Loucy (cell line): ENCODE measurements at regions not wholly inside any gene's neighbourhood (a gene's known extent, or its start where the extent isn't known, plus 50 kb on each side); places are given as distances from the start of the nearest gene placed in this dataset.

ENCODE experiments used
- EZH2phosphoT487 ChIP-seq: fragments of 200-600 bp; IDR thresholded peaks from 2 replicates; pipeline ENCODE4 v1.6.1; 2018; ENCODE audit warnings: antibody characterized with exemption, mild to moderate bottlenecking, moderate library complexity, borderline replicate concordance
- TF ChIP-seq, protein P1 (sequence below): fragments of 200-600 bp; sonication (generic); conservative IDR thresholded peaks from 2 replicates; pipeline ENCODE4 v1.5.1; 2014; ENCODE audit warnings: mild to moderate bottlenecking, antibody characterized with exemption, low read length

DNA sequence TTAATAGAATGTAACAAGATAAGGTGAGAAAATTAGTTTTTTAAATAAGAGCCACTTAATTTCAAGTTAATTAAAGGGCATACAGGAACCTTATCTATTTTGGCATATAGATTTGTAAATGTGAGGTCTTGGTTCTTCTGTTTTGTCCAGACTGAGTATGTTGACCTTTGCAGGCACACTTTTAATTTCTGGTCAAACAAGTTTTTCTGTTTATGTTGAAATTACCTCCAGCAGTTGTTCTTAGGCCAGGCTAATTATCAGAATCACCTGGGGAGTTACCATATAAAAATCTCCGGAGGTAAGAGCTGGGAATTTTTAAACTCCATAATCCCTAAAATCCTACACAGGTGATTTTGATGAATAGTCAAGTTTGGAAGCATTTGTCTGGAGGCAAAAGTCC is 227.4 kb upstream of the ANKRD50 start:
- TF ChIP-seq, protein P1, sequence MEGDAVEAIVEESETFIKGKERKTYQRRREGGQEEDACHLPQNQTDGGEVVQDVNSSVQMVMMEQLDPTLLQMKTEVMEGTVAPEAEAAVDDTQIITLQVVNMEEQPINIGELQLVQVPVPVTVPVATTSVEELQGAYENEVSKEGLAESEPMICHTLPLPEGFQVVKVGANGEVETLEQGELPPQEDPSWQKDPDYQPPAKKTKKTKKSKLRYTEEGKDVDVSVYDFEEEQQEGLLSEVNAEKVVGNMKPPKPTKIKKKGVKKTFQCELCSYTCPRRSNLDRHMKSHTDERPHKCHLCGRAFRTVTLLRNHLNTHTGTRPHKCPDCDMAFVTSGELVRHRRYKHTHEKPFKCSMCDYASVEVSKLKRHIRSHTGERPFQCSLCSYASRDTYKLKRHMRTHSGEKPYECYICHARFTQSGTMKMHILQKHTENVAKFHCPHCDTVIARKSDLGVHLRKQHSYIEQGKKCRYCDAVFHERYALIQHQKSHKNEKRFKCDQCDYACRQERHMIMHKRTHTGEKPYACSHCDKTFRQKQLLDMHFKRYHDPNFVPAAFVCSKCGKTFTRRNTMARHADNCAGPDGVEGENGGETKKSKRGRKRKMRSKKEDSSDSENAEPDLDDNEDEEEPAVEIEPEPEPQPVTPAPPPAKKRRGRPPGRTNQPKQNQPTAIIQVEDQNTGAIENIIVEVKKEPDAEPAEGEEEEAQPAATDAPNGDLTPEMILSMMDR = no peak
- TF ChIP-seq EZH2phosphoT487 = no peak
